Common myeloid progenitor, CD34-positive (primary cell): ENCODE measurements at regions not wholly inside any gene's neighbourhood (a gene's known extent, or its start where the extent isn't known, plus 50 kb on each side); places are given as distances from the start of the nearest gene placed in this dataset.

Experiments used
- CTCF ChIA-PET: fragments of 350-600 bp; sonication (Branson Sonifier 250); formaldehyde crosslinking; loops from one replicate; lab custom pipeline; 2021; ENCODE audit warnings: antibody characterized with exemption; lab: Charles Lee
- POLR2A ChIA-PET: fragments of 350-600 bp; sonication (Branson Sonifier 250); formaldehyde crosslinking; loops from one replicate; lab custom pipeline; 2021; ENCODE audit warnings: antibody characterized with exemption; lab: Charles Lee
- DNase-seq, 3 donors: peaks; one replicate each; pipeline versions ENCODE4 v3.0.0 to v3.0.0-alpha.2; 2013
- H3K27ac ChIP-seq, 2 experiments: 1 replicate in 1 of 2; 2 replicates in 1 of 2; pipeline ENCODE4 v1.7.0; 2013; ENCODE audit warnings: inconsistent platforms in 2 of 2, low read length in 2 of 2, mild to moderate bottlenecking in 2 of 2, low read depth in 1 of 2, moderate library complexity in 1 of 2; ENCODE audit not compliant: severe bottlenecking in 2 of 2, insufficient read depth in 1 of 2, poor library complexity in 1 of 2
- H3K27me3 ChIP-seq, 5 experiments: replicated peaks in 2 of 5; 1 replicate in 3 of 5; 2 replicates in 2 of 5; pipeline versions ENCODE4 v1.6.1 to v1.7.0; 2013; ENCODE audit warnings: low read length in 4 of 5, mild to moderate bottlenecking in 2 of 5, moderate library complexity in 2 of 5, inconsistent platforms in 1 of 5; ENCODE audit not compliant: insufficient read depth in 5 of 5, control insufficient read depth in 4 of 5
- H3K36me3 ChIP-seq, 4 experiments: 1 replicate in 2 of 4; 2 replicates in 2 of 4; pipeline versions ENCODE4 v1.6.1 to v1.7.0; 2013; ENCODE audit warnings: low read length in 3 of 4, control low read depth in 1 of 4, mild to moderate bottlenecking in 1 of 4; ENCODE audit not compliant: control insufficient read depth in 4 of 4, insufficient read depth in 4 of 4
- H3K4me1 ChIP-seq, 4 experiments: 1 replicate in 3 of 4; 2 replicates in 1 of 4; pipeline versions ENCODE4 v1.6.1 to v1.7.1; 2013; ENCODE audit warnings: low read length in 3 of 4, mild to moderate bottlenecking in 3 of 4, control low read depth in 1 of 4, inconsistent platforms in 1 of 4, moderate library complexity in 1 of 4; ENCODE audit not compliant: control insufficient read depth in 4 of 4, insufficient read depth in 4 of 4; ENCODE audit errors: control extremely low read depth in 1 of 4
- H3K4me3 ChIP-seq, 7 experiments: 1 replicate in 4 of 7; 2 replicates in 3 of 7; pipeline versions ENCODE4 v1.5.1 to v1.7.0; 2013; ENCODE audit warnings: mild to moderate bottlenecking in 7 of 7, low read length in 6 of 7, moderate library complexity in 6 of 7, inconsistent platforms in 2 of 7, low read depth in 2 of 7, control low read depth in 1 of 7; ENCODE audit not compliant: insufficient read depth in 4 of 7, control insufficient read depth in 1 of 7; ENCODE audit errors: extremely low read depth in 1 of 7
- H3K9me3 ChIP-seq, 5 experiments: 1 replicate in 4 of 5; 2 replicates in 1 of 5; pipeline versions ENCODE4 v1.6.1 to v1.7.1; 2013; ENCODE audit warnings: low read length in 4 of 5, mild to moderate bottlenecking in 2 of 5, inconsistent platforms in 1 of 5, low read depth in 1 of 5, moderate library complexity in 1 of 5; ENCODE audit not compliant: control insufficient read depth in 4 of 5, insufficient read depth in 2 of 5; ENCODE audit errors: control extremely low read depth in 1 of 5
- WGBS: methylation state at CpG from one replicate; pipeline ENCODE4 v1.1.5; 2013; ENCODE audit not compliant: insufficient coverage; 5-methylcytosine and 5-hydroxymethylcytosine counted together

GRCh38 chr1:83689921-83690868 is 308.7 kb downstream of the TTLL7 start:
- Histone ChIP-seq H3K9me3 (peaks cover 0 to 3% (median 0%) of the 10 kb centered on the region in 5 experiments), H3K4me1 (peaks cover 9 to 25% (median 20%) of the 10 kb centered on the region in 4 experiments), H3K27me3 (peaks cover 0 to 3% (median 0%) of the 10 kb centered on the region in 5 experiments), H3K4me3 (no peak overlapping the region), H3K36me3 (no peaks in the 10 kb centered on the region), H3K27ac (no peak overlapping the region)
- CTCF ChIA-PET, result no interaction called here
- no peak for DNase-seq
- POLR2A ChIA-PET, result no interaction called here
- 95% methylated on average over 4 of the region's 6 CpGs for WGBS

- Histone ChIP-seq H3K27me3 (no peaks in the 10 kb centered on the region), H3K27ac (no peak overlapping the region), H3K4me1 (no peaks in the 10 kb centered on the region), H3K36me3 (no peaks in the 10 kb centered on the region), H3K9me3 (no peaks in the 10 kb centered on the region), H3K4me3 (no peak overlapping the region)
- no peak for DNase-seq
- 86% methylated on average over 2 of the region's 2 CpGs for WGBS
- POLR2A ChIA-PET, result no interaction called here
- CTCF ChIA-PET, result no interaction called here
Observed at GRCh38 chr1:83682132-83682531, 316.8 kb downstream of the TTLL7 start.

- Histone ChIP-seq H3K27me3 (no peaks in the 10 kb centered on the region), H3K4me3 (no peak overlapping the region), H3K9me3 (no peaks in the 10 kb centered on the region), H3K27ac (no peak overlapping the region), H3K36me3 (no peaks in the 10 kb centered on the region), H3K4me1 (no peaks in the 10 kb centered on the region)
- ChIA-PET CTCF (no interaction called here), POLR2A (no interaction called here)
- 94% methylated on average over 3 of the region's 3 CpGs for WGBS
- no peak for DNase-seq
Observed at GRCh38 chr1:83676106-83676505, 322.8 kb downstream of the TTLL7 start.

- ChIA-PET CTCF (no interaction called here), POLR2A (no interaction called here)
- no peak for DNase-seq
- H3K27ac ChIP-seq, result no peak overlapping the region
- H3K4me1 ChIP-seq, result no peaks in the 10 kb centered on the region
- H3K36me3 ChIP-seq, result no peaks in the 10 kb centered on the region
- H3K9me3 ChIP-seq, result no peaks in the 10 kb centered on the region
- no peaks in the 10 kb centered on the region for H3K27me3 ChIP-seq
- H3K4me3 ChIP-seq, result no peak overlapping the region
- no CpG with 5 or more reads among the region's 1 CpG for WGBS
Observed at GRCh38 chr1:83673312-83673711, 325.6 kb downstream of the TTLL7 start.

- POLR2A ChIA-PET, result no interaction called here
- no peaks in the 10 kb centered on the region for H3K36me3 ChIP-seq
- DNase-seq, result no peak
- no peak overlapping the region for H3K27ac ChIP-seq
- no peaks in the 10 kb centered on the region for H3K27me3 ChIP-seq
- H3K9me3 ChIP-seq, result no peaks in the 10 kb centered on the region
- no peak overlapping the region for H3K4me3 ChIP-seq
- H3K4me1 ChIP-seq, result no peaks in the 10 kb centered on the region
- CTCF ChIA-PET, result no interaction called here
Observed at GRCh38 chr1:83671586-83671985, 327.3 kb downstream of the TTLL7 start.

GRCh38 chr1:83670909-83671565 is 327.9 kb downstream of the TTLL7 start:
- CTCF ChIA-PET, result no interaction called here
- Histone ChIP-seq H3K36me3 (no peaks in the 10 kb centered on the region), H3K27me3 (no peaks in the 10 kb centered on the region), H3K9me3 (no peaks in the 10 kb centered on the region), H3K4me1 (no peaks in the 10 kb centered on the region), H3K27ac (no peak overlapping the region), H3K4me3 (no peak overlapping the region)
- no CpG with 5 or more reads among the region's 2 CpGs for WGBS
- POLR2A ChIA-PET, result no interaction called here
- DNase-seq, result no peak

GRCh38 chr1:83641796-83642443 is 357.0 kb downstream of the TTLL7 start:
- CTCF ChIA-PET, result no interaction called here

More at GRCh38 chr1:83641796-83642443, 357.0 kb downstream of the TTLL7 start:
- Histone ChIP-seq H3K27me3 (no peaks in the 10 kb centered on the region), H3K4me1 (peaks cover 0 to 4% (median 0%) of the 10 kb centered on the region in 4 experiments), H3K27ac (no peak overlapping the region), H3K9me3 (no peaks in the 10 kb centered on the region), H3K4me3 (no peak overlapping the region), H3K36me3 (no peaks in the 10 kb centered on the region)
- DNase-seq, result no peak
- WGBS, result 100% methylated on average over 2 of the region's 5 CpGs
- POLR2A ChIA-PET, result no interaction called here
